ENCODE measurements at regions not wholly inside any gene's neighbourhood (a gene's known extent, or its start where the extent isn't known, plus 50 kb on each side); places are given as distances from the start of the nearest gene placed in this dataset.

- H3K27me3 ChIP-seq (ENCODE audit: insufficient read depth, low read depth), result no peaks in the 10 kb centered on the region
- no peak for TF ChIP-seq CTCF (conservative IDR thresholded peaks at IDR 0.05; ENCODE audit: low read depth, low read length)
- no peak overlapping the region for H3K9ac ChIP-seq
- H3K27ac ChIP-seq, result no peak overlapping the region
- no peak overlapping the region for H3K4me3 ChIP-seq (IDR thresholded peaks at IDR 0.05; ENCODE audit: insufficient read depth, low read depth, low read length)
- no peaks in the 10 kb centered on the region for H4K20me1 ChIP-seq (ENCODE audit: insufficient read depth)
- H3K79me2 ChIP-seq (ENCODE audit: insufficient read depth, low read depth), result no peaks in the 10 kb centered on the region
- H2AFZ ChIP-seq (ENCODE audit: low read depth), result no peak overlapping the region
- no peaks in the 10 kb centered on the region for H3K36me3 ChIP-seq (ENCODE audit: insufficient read depth)
- no peaks in the 10 kb centered on the region for H3K4me1 ChIP-seq (ENCODE audit: low read depth, poor library complexity, severe bottlenecking)
- no peak overlapping the region for H3K4me2 ChIP-seq
Measured at GRCh38 chr6:97405818-97406409, 122.9 kb upstream of the MMS22L start.

GRCh38 chr6:97406633-97407032 is 123.6 kb upstream of the MMS22L start:
- Histone ChIP-seq H3K27me3 (ENCODE audit: insufficient read depth, low read depth) (no peaks in the 10 kb centered on the region), H3K36me3 (ENCODE audit: insufficient read depth) (no peaks in the 10 kb centered on the region), H2AFZ (ENCODE audit: low read depth) (no peak overlapping the region), H3K4me2 (no peak overlapping the region), H3K4me1 (ENCODE audit: low read depth, poor library complexity, severe bottlenecking) (no peaks in the 10 kb centered on the region), H3K27ac (no peak overlapping the region), H4K20me1 (ENCODE audit: insufficient read depth) (no peaks in the 10 kb centered on the region), H3K9ac (no peak overlapping the region), H3K79me2 (ENCODE audit: insufficient read depth, low read depth) (no peaks in the 10 kb centered on the region), H3K4me3 (IDR thresholded peaks at IDR 0.05; ENCODE audit: insufficient read depth, low read depth, low read length) (no peak overlapping the region)
- TF ChIP-seq CTCF (conservative IDR thresholded peaks at IDR 0.05; ENCODE audit: low read depth, low read length), result no peak

GRCh38 chr6:97411610-97412009 is 128.6 kb upstream of the MMS22L start:
- H3K27me3 ChIP-seq (ENCODE audit: insufficient read depth, low read depth), result no peaks in the 10 kb centered on the region
- TF ChIP-seq CTCF (conservative IDR thresholded peaks at IDR 0.05; ENCODE audit: low read depth, low read length), result no peak
- no peaks in the 10 kb centered on the region for H3K36me3 ChIP-seq (ENCODE audit: insufficient read depth)
- no peaks in the 10 kb centered on the region for H3K79me2 ChIP-seq (ENCODE audit: insufficient read depth, low read depth)
- no peak overlapping the region for H3K27ac ChIP-seq
- H3K9ac ChIP-seq, result no peak overlapping the region
- no peaks in the 10 kb centered on the region for H3K4me1 ChIP-seq (ENCODE audit: low read depth, poor library complexity, severe bottlenecking)
- H3K4me3 ChIP-seq (IDR thresholded peaks at IDR 0.05; ENCODE audit: insufficient read depth, low read depth, low read length), result no peak overlapping the region
- H4K20me1 ChIP-seq (ENCODE audit: insufficient read depth), result no peaks in the 10 kb centered on the region
- no peak overlapping the region for H3K4me2 ChIP-seq
- no peak overlapping the region for H2AFZ ChIP-seq (ENCODE audit: low read depth)

- TF ChIP-seq CTCF (conservative IDR thresholded peaks at IDR 0.05; ENCODE audit: low read depth, low read length), result no peak
- Histone ChIP-seq H2AFZ (ENCODE audit: low read depth) (no peak overlapping the region), H3K27ac (no peak overlapping the region)
Measured at GRCh38 chr6:97412511-97412910, 129.5 kb upstream of the MMS22L start.

More at GRCh38 chr6:97412511-97412910, 129.5 kb upstream of the MMS22L start:
- Histone ChIP-seq H3K79me2 (ENCODE audit: insufficient read depth, low read depth) (no peaks in the 10 kb centered on the region), H3K4me3 (IDR thresholded peaks at IDR 0.05; ENCODE audit: insufficient read depth, low read depth, low read length) (no peak overlapping the region), H3K4me1 (ENCODE audit: low read depth, poor library complexity, severe bottlenecking) (no peaks in the 10 kb centered on the region), H4K20me1 (ENCODE audit: insufficient read depth) (no peaks in the 10 kb centered on the region), H3K4me2 (no peak overlapping the region), H3K27me3 (ENCODE audit: insufficient read depth, low read depth) (no peaks in the 10 kb centered on the region), H3K9ac (no peak overlapping the region), H3K36me3 (ENCODE audit: insufficient read depth) (no peaks in the 10 kb centered on the region)

All from KMS-11 (cell line).